Testis (tissue), 2 donors: ENCODE measurements at regions not wholly inside any gene's neighbourhood (a gene's known extent, or its start where the extent isn't known, plus 50 kb on each side); places are given as distances from the start of the nearest gene placed in this dataset.

Source experiments
- DNase-seq: peaks from one replicate; pipeline ENCODE4 v3.0.0-alpha.2; 2019
- H3K27ac ChIP-seq, 2 donors: fragments of 200-600 bp; sonication (generic); one replicate each; pipeline ENCODE4 v1.5.1; 2019
- H3K27me3 ChIP-seq: fragments of 200-600 bp; sonication (generic); one replicate; pipeline ENCODE4 v1.5.1; 2019
- H3K36me3 ChIP-seq: fragments of 200-600 bp; sonication (generic); one replicate; pipeline ENCODE4 v1.5.1; 2017; ENCODE audit warnings: low read depth; ENCODE audit errors: missing control alignments
- H3K4me1 ChIP-seq: fragments of 200-600 bp; sonication (generic); one replicate; pipeline ENCODE4 v1.5.1; 2019
- H3K4me3 ChIP-seq, 2 donors: fragments of 200-600 bp; sonication (generic); one replicate each; pipeline ENCODE4 v1.5.1; 2017 to 2019
- H3K9me3 ChIP-seq: fragments of 200-600 bp; sonication (generic); one replicate; pipeline ENCODE4 v1.5.1; 2017
- POLR2A ChIP-seq: fragments of 450-650 bp; IDR thresholded peaks from one replicate; pipeline ENCODE4 v1.6.1; 2017; ENCODE audit warnings: antibody characterized with exemption, mild to moderate bottlenecking, moderate library complexity
- WGBS, 2 donors: methylation state at CpG; one replicate each; pipeline ENCODE4 v1.1.5; 2018; 5-methylcytosine and 5-hydroxymethylcytosine counted together
- intact Hi-C: fragments of 100-400 bp; cut with DNase I; formaldehyde crosslinking; loops from one replicate; pipeline ENCODE4 v1.15.1; 2023; ENCODE audit warnings: low total_unique reads
- TF ChIP-seq, protein P1 (sequence below), 3 experiments: fragments of 450-650 bp in 2 of 3; fragments of 200-600 bp in 1 of 3; sonication (generic) in 1 of 3; IDR thresholded peaks; one replicate each; pipeline ENCODE4 v1.5.1; 2016 to 2019; ENCODE audit warnings: antibody characterized with exemption in 3 of 3, mild to moderate bottlenecking in 2 of 3, moderate library complexity in 1 of 3

DNA sequence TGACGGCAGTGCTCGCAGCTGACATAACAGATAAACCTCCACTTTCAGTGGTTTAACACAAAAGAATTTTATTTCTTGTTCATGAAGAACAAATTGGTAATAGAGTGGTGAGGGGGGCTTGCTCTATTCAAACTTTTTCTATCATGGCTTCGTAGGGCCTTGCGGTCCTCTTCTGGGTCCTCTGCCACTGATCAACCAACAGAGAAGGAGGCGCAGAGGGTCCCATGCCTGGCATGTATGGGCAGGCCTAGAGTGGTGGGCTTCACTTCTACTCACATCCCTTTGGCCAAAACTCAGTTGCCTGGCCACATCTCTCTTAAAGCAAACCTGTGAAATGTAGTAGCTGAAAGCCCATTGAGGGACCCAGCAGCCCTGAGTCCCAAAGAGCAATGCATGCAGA is 460.5 kb downstream of the SIPA1L2 start:
- Histone ChIP-seq H3K27me3 (no peaks in the 10 kb centered on the region), H3K4me3 (no peak overlapping the region), H3K4me1 (no peaks in the 10 kb centered on the region), H3K27ac (no peak overlapping the region), H3K9me3 (no peaks in the 10 kb centered on the region), H3K36me3 (no peaks in the 10 kb centered on the region)
- DNase-seq = no peak
- intact Hi-C loops = no loop called here
- no peak for TF ChIP-seq POLR2A
- TF ChIP-seq, protein P1, sequence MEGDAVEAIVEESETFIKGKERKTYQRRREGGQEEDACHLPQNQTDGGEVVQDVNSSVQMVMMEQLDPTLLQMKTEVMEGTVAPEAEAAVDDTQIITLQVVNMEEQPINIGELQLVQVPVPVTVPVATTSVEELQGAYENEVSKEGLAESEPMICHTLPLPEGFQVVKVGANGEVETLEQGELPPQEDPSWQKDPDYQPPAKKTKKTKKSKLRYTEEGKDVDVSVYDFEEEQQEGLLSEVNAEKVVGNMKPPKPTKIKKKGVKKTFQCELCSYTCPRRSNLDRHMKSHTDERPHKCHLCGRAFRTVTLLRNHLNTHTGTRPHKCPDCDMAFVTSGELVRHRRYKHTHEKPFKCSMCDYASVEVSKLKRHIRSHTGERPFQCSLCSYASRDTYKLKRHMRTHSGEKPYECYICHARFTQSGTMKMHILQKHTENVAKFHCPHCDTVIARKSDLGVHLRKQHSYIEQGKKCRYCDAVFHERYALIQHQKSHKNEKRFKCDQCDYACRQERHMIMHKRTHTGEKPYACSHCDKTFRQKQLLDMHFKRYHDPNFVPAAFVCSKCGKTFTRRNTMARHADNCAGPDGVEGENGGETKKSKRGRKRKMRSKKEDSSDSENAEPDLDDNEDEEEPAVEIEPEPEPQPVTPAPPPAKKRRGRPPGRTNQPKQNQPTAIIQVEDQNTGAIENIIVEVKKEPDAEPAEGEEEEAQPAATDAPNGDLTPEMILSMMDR (IDR thresholded peaks at IDR 0.05) = no peak
- 96% methylated on average over 5 of the region's 5 CpGs for WGBS, 2 donors

- 66 to 95% methylated on average over 2 of the region's 2 CpGs for WGBS, 2 donors
- Histone ChIP-seq H3K4me3 (no peak overlapping the region), H3K27ac (no peak overlapping the region), H3K36me3 (no peaks in the 10 kb centered on the region), H3K9me3 (no peaks in the 10 kb centered on the region), H3K27me3 (no peaks in the 10 kb centered on the region), H3K4me1 (no peaks in the 10 kb centered on the region)
- DNase-seq = no peak
- TF ChIP-seq, protein P1 (IDR thresholded peaks at IDR 0.05) = no peak
- no peak for TF ChIP-seq POLR2A
- intact Hi-C loops = no loop called here
Measured at GRCh38 chr1:232168508-232168907, 461.4 kb downstream of the SIPA1L2 start.

DNA sequence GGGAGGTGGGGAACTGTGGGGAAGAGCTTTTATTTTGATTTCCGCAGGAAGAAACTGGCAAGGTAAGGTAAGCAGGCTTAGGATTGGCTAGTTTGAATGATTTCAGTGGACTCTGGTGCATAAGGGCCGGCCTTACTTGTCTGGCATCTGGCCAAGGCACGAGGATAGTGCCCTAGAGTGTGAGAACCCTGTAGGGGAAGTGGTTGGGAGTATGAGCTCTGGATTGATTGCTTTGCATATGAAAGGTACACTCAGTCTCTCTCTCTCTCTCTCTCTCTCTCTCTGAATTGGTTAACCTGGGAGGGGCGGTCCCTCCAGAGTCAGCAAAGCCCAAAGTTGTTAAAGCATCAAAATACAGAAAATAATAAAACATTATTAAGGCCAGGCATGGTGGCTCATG is 463.0 kb downstream of the SIPA1L2 start:
- H3K4me3 ChIP-seq = no peak overlapping the region
- H3K36me3 ChIP-seq = no peaks in the 10 kb centered on the region
- no peaks in the 10 kb centered on the region for H3K9me3 ChIP-seq
- no peaks in the 10 kb centered on the region for H3K27me3 ChIP-seq
- 69 to 76% methylated on average over 4 of the region's 4 CpGs for WGBS, 2 donors
- intact Hi-C loops = no loop called here
- H3K27ac ChIP-seq = no peak overlapping the region
- DNase-seq = no peak
- H3K4me1 ChIP-seq = no peaks in the 10 kb centered on the region
- TF ChIP-seq, protein P1 (IDR thresholded peaks at IDR 0.05) = no peak
- TF ChIP-seq POLR2A = no peak

- Histone ChIP-seq H3K4me3 (no peak overlapping the region), H3K27me3 (no peaks in the 10 kb centered on the region), H3K9me3 (no peaks in the 10 kb centered on the region), H3K4me1 (no peaks in the 10 kb centered on the region), H3K36me3 (no peaks in the 10 kb centered on the region), H3K27ac (no peak overlapping the region)
- intact Hi-C loops = no loop called here
- DNase-seq = no peak
- 93 to 94% methylated on average over 4 of the region's 4 CpGs for WGBS, 2 donors
- TF ChIP-seq, protein P1 (IDR thresholded peaks at IDR 0.05) = no peak
- no peak for TF ChIP-seq POLR2A
Measured at GRCh38 chr1:232164078-232164963, 465.6 kb downstream of the SIPA1L2 start.

DNA sequence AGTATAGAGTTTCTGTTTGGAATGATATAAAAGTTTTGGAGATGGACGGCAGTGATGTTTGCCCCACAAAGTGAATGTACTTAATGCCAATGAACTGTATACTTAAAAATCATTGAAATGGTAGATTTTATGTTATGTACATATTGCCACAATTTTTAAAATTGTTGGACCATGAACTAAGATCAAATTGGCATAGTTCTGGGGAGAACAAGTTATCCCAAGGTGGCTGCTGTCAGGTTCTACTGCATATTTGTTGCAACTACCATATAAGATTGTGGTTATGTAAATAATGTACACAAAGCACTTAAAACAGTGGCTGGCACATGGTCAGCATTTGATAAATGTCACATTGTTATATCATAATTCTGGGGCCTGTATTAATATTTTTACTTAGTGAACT is 466.4 kb downstream of the SIPA1L2 start:
- Histone ChIP-seq H3K4me1 (no peaks in the 10 kb centered on the region), H3K4me3 (no peak overlapping the region), H3K36me3 (no peaks in the 10 kb centered on the region), H3K9me3 (no peaks in the 10 kb centered on the region), H3K27ac (no peak overlapping the region), H3K27me3 (no peaks in the 10 kb centered on the region)
- no peak for TF ChIP-seq POLR2A
- TF ChIP-seq, protein P1 (IDR thresholded peaks at IDR 0.05) = no peak
- intact Hi-C loops = no loop called here
- no peak for DNase-seq
- WGBS, 2 donors = 91 to 94% methylated on average over 1 of the region's 1 CpG
